ENCODE measurements at regions not wholly inside any gene's neighbourhood (a gene's known extent, or its start where the extent isn't known, plus 50 kb on each side); places are given as distances from the start of the nearest gene placed in this dataset.
A peak's percentile ranks its signal among the peaks of the same experiment; 100 is the strongest.
"Not testable (repeated sequence)": the region's sequence is repeated elsewhere in the genome, so short reads cannot be mapped to it uniquely, and the experiment has no call there.

DNA sequence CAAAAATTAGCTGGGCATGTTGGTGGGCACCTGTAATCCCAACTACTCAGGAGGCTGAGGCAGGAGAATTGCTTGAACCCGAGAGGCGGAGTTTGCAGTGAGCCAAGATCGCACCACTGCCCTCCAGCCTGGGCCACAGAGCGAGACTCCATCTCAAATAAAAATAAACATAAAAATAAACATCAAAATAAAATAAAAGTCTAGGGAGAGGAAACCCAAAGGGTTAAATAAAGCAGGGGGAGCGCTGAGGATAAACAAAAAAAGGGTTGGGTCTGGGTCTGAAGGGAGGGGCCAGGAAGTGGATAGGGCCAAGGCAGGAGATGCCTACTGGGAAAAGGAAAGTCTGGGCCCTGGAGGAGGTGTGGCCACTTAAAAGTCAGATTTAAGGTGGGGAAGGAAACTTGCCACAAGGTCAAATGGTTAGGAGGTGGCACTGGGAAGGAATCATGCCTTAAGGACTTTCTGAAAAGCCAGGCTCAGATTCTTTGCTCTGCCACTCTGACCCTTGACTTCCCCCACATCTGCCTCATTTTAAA lies 150.0 kb downstream of the ADSS2 start:
- no peak for FAIRE-seq

DNA sequence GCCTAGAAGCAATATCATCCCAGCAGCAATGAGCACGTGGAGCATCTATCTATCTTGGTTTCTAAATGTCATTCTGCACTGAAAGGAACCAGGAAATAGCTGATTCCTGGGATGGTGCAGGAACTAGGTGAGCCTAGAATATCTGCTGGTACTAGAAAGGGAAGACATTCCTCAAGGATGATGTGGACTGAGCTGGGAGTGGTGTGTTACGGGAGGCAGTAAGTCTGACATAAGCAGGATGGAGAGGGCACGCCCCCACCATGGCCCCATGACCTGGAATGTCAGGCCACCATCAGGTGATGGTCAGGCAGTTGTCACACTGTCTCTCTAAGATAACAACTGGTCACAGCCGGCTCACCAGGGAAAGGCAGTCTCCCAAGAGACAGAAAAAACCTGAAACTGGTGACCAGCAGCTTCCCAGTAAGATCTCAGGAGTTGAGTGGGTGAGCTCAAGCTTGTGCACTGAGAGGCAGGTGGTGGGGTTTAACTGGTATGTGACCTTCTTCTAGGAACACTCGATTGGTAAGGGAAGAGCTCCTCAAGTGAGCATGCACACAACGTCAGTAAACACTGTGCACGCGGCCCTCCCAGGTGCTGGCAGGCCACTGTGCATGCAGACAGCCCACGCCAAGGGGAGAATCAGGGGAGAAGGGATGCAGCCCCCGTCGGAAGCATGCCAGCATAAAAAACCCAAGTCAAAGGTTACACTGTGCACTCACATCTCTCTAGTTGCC lies 148.7 kb downstream of the ADSS2 start:
- no peak for FAIRE-seq

DNA sequence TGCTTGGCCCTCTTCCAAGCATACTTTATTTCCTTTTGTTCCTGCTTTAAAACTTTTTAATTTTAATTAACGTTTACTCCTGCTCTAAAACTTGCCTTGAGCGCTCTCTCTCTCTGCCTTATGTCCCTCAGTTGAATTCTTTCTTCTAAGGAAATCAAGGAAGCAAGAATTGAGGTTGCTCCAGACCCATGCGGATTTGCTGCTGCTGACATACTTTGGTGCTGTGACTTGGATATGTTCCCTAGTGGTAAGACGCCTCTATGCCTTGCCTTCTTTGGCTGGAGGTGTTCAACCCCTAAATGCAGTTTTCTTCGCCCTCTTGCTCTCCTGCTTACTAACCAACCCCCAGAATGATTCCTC lies 148.1 kb downstream of the ADSS2 start:
- no peak for FAIRE-seq

DNA sequence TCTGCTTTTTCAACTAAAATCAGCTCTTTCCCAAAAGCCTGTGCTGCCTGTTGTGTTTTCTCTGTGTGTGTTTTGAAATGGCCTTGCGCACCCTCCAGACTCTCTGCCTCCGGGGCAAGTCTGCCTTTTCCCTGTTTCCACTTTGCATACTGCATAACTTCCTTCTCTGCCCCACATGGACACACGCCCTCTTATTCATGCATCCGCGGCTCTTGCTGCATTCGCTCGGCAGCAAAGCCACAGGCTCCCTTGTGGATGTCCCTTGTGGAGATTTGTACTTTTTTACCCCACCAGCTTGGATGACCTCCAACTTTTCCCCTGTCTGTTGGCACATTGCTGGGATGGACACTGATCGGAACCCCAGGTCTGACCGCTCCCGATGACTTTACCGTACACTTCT lies 147.6 kb downstream of the ADSS2 start:
- no peak for FAIRE-seq

DNA sequence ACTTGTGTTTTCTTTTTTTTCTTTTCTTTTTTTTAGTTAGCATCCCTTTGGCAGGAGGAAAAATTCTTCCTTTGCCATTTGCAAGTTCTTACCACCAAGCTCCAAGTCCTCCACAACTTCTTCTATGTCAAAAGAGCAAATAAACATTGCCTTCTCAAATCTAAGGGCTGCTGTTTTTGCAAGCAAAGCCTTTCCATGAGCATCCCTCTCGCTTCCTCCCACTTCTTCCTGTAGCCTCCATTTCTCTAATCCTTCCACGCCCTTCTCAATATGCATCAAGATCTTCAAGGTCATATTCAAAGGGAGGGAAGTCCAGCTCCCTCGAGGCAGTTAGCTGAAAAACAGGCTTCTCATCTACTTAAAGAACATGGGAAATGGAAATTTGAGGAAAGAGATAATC lies 147.1 kb downstream of the ADSS2 start:
- FAIRE-seq: no peak

DNA sequence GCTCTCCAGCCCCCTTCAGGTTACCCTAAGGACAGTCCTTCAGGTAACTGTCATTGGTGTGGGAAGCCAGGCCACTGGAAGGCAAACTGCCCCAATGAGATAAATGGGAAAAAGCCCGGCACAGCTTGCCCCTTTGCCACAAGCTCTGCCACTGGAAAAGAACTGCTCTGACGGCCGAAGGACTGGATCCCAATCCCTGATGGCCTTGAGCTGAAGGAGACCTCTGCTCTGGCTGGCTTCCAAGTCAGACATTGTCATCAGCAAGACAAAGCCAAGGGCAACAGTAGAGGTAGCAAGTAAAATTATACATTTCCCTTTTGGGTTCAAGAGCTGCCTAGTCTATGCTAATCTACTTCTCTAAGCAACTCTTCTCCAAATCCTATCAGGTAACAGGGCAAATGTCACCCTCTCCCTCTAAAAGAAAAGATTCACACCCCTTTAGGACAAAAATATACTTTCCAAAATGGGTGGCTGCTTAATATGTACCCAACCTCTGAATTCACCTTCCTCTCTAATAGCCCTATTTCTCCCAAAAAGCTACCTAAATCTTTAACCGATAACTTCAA lies 145.8 kb downstream of the ADSS2 start:
- no peak for FAIRE-seq

GRCh38 chr1:244306544-244306943 lies 145.2 kb downstream of the ADSS2 start:
- peak; percentile 80 for FAIRE-seq

DNA sequence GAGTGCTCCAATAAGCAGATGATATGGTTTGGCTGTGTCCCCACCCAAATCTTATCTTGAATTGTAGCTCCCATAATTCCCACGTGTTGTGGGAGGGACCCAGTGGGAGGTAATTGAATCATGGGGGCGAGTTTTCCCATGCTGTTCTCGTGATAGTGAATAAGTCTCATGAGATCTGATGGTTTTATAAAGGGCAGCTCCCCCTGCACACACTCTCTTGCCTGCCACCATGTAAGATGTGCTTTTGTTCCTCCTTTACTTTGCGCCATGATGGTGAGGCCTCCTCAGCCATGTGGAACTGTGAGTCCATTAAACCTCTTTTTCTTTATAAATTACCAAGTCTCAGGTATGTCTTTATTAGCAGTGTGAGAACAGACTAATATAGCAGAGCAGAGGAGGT lies 142.5 kb downstream of the ADSS2 start:
- not testable (repeated sequence) for FAIRE-seq

GRCh38 chr1:244311784-244312532 lies 139.8 kb downstream of the ADSS2 start:
- FAIRE-seq: no peak

GRCh38 chr1:244313346-244313745 lies 138.4 kb downstream of the ADSS2 start:
- no peak for FAIRE-seq

- FAIRE-seq: no peak
These were observed 136.7 kb downstream of the ADSS2 start for GRCh38 chr1:244314921-244315559.

- no peak for FAIRE-seq
These were observed 135.7 kb downstream of the ADSS2 start for GRCh38 chr1:244315996-244316395.

DNA sequence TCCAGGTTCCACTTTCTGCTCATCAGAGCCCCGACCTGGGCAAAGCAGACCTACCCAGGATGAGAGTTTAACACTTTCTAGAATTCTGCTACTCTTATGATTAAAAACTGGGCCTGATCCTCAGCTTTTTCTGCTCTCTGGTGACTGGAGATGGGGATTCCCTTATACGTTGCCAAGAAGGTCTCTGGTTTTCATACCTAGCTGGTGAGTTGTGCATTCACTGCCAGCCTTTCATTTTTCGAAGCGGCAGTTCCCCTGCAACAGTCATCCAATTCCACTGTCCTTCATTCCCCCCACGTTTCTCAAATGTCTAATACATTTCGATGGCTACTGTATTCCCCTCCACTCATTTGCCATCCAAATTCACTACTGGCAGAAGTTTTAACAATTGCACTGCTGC lies 135.3 kb downstream of the ADSS2 start:
- FAIRE-seq: no peak

- FAIRE-seq: no peak
These were observed 134.6 kb downstream of the ADSS2 start for GRCh38 chr1:244316986-244317655.

GRCh38 chr1:244318078-244318477 lies 133.6 kb downstream of the ADSS2 start:
- FAIRE-seq: no peak

DNA sequence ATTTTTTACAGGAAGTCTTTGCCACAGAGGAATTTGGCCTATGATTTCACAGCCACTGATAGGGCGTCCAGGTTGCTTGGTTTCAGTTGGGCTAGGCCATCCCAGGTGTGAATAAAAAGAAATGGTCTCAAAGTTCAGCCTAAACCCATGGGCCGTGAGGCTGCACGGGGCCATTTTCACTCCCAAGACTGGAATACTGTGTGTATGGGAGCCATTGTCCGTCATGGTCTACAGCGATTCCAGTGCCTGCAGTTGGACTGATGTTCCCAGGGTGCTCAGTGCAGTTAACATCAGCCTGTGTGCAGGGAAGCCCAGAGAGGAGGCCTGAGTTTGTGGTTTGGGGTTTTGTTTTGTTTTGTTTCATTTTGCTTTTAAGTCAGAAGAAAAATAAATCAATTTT lies 133.2 kb downstream of the ADSS2 start:
- no peak for FAIRE-seq

GRCh38 chr1:244319283-244320132 lies 132.2 kb downstream of the ADSS2 start:
- FAIRE-seq: no peak

DNA sequence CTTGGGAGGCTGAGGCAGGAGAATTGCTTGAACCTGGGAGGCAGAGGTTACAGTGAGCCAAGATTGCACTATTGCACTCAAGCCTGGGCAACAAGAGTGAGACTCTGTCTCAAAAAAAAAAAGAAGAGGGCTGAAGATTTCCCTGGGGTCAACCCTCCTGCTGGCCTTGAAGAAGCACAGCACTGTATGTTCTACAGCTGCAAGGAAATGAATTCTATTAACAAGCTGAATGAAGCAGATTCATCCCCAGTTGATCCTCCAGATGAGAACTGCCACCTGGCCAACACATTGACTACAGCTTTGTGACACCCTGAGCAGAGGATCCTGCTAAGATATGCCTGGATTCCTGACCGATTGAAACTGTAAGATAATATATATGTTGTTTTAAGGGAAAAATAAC lies 129.5 kb downstream of the ADSS2 start:
- no peak for FAIRE-seq

DNA sequence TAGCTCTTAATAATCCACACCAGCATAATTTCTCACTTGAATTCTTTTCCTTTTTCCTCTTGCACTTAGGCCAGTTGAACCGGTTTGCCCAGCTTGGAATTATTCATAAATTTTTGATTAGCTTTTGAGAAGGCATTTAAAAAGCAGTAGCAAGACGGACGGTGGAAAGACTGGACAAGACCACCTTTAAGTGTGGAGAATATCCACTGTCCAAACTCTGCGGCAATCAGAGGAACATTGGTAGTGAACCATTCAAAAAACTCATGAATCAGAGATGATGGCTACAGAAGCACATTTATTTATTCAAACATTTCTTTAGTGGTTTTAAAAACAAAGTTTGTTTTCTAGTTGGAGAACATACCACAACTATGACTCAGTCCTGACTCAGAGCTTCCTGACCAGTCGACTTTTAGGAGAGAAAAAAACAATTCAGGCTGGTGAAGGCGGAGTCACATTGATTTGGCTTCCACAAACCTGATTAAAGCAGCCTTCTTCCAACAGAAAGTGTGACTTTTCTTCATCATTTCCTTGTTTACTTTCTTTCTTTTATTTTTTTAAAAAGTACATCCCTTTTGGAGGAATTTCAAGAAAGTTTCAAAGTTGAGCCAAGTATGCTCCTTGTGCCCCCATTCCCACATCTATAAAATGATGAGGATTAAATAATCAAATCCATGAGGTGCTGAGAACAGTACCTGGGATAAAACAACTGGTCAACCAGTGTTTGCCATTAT lies 128.8 kb downstream of the ADSS2 start:
- no peak for FAIRE-seq

GRCh38 chr1:244324176-244324883 lies 127.4 kb downstream of the ADSS2 start:
- no peak for FAIRE-seq
